ENCODE measurements at regions not wholly inside any gene's neighbourhood (a gene's known extent, or its start where the extent isn't known, plus 50 kb on each side); places are given as distances from the start of the nearest gene placed in this dataset.
"Not testable (repeated sequence)": the region's sequence is repeated elsewhere in the genome, so short reads cannot be mapped to it uniquely, and the experiment has no call there.

GRCh38 chr5:106020894-106021293 lies 1649.8 kb downstream of the EFNA5 start:
- Histone ChIP-seq H3K27ac (ENCODE audit: low read depth, low read length) (no peak overlapping the region), H3K27me3 (ENCODE audit: control insufficient read depth, insufficient read depth, low read length) (no peaks in the 10 kb centered on the region), H3K4me3 (ENCODE audit: low read depth, low read length) (no peak overlapping the region), H3K9me3 (ENCODE audit: control insufficient read depth, insufficient read depth, low read length) (no peaks in the 10 kb centered on the region)
- CTCF ChIA-PET = no interaction called here
- POLR2A ChIA-PET = no interaction called here
- DNase-seq (ENCODE audit: low read depth, low spot score) = no peak
- TF ChIP-seq CTCF (IDR thresholded peaks at IDR 0.05; ENCODE audit: low read depth, low read length) = no peak

- Histone ChIP-seq H3K9me3 (ENCODE audit: control insufficient read depth, insufficient read depth, low read length) (no peaks in the 10 kb centered on the region), H3K27me3 (ENCODE audit: control insufficient read depth, insufficient read depth, low read length) (no peaks in the 10 kb centered on the region), H3K27ac (ENCODE audit: low read depth, low read length) (no peak overlapping the region), H3K4me3 (ENCODE audit: low read depth, low read length) (no peak overlapping the region)
- ChIA-PET CTCF (no interaction called here), POLR2A (no interaction called here)
- TF ChIP-seq CTCF (IDR thresholded peaks at IDR 0.05; ENCODE audit: low read depth, low read length) = no peak
- DNase-seq (ENCODE audit: low read depth, low spot score) = no peak
Measured at GRCh38 chr5:106019261-106019660, 1651.5 kb downstream of the EFNA5 start.

- CTCF ChIA-PET = no interaction called here
- DNase-seq (ENCODE audit: low read depth, low spot score) = no peak
- no peaks in the 10 kb centered on the region for H3K9me3 ChIP-seq (ENCODE audit: control insufficient read depth, insufficient read depth, low read length)
- no peaks in the 10 kb centered on the region for H3K27me3 ChIP-seq (ENCODE audit: control insufficient read depth, insufficient read depth, low read length)
- TF ChIP-seq CTCF (IDR thresholded peaks at IDR 0.05; ENCODE audit: low read depth, low read length) = no peak
- H3K4me3 ChIP-seq (ENCODE audit: low read depth, low read length) = no peak overlapping the region
- no peak overlapping the region for H3K27ac ChIP-seq (ENCODE audit: low read depth, low read length)
- POLR2A ChIA-PET = no interaction called here
Measured at GRCh38 chr5:106017243-106017857, 1653.4 kb downstream of the EFNA5 start.

- POLR2A ChIA-PET = no interaction called here
- no peak overlapping the region for H3K27ac ChIP-seq (ENCODE audit: low read depth, low read length)
- CTCF ChIA-PET = interaction anchor here (0.9 kb wide), 1 partner anchor 23 kb away, joined by 3 read pairs; no protein-coding TSS in a partner anchor
- no peaks in the 10 kb centered on the region for H3K9me3 ChIP-seq (ENCODE audit: control insufficient read depth, insufficient read depth, low read length)
- no peak for TF ChIP-seq CTCF (IDR thresholded peaks at IDR 0.05; ENCODE audit: low read depth, low read length)
- H3K4me3 ChIP-seq (ENCODE audit: low read depth, low read length) = no peak overlapping the region
- DNase-seq (ENCODE audit: low read depth, low spot score) = no peak
- H3K27me3 ChIP-seq (ENCODE audit: control insufficient read depth, insufficient read depth, low read length) = no peaks in the 10 kb centered on the region
Measured at GRCh38 chr5:106014262-106014661, 1656.5 kb downstream of the EFNA5 start.

- POLR2A ChIA-PET = no interaction called here
- Histone ChIP-seq H3K27ac (ENCODE audit: low read depth, low read length) (no peak overlapping the region), H3K4me3 (ENCODE audit: low read depth, low read length) (no peak overlapping the region), H3K27me3 (ENCODE audit: control insufficient read depth, insufficient read depth, low read length) (no peaks in the 10 kb centered on the region), H3K9me3 (ENCODE audit: control insufficient read depth, insufficient read depth, low read length) (no peaks in the 10 kb centered on the region)
- no peak for TF ChIP-seq CTCF (IDR thresholded peaks at IDR 0.05; ENCODE audit: low read depth, low read length)
- CTCF ChIA-PET = no interaction called here
- DNase-seq (ENCODE audit: low read depth, low spot score) = no peak
Measured at GRCh38 chr5:106006242-106006641, 1664.5 kb downstream of the EFNA5 start.

- H3K4me3 ChIP-seq (ENCODE audit: low read depth, low read length); H3K9me3 ChIP-seq (ENCODE audit: control insufficient read depth, insufficient read depth, low read length); H3K27me3 ChIP-seq (ENCODE audit: control insufficient read depth, insufficient read depth, low read length); POLR2A ChIA-PET; H3K27ac ChIP-seq (ENCODE audit: low read depth, low read length); CTCF ChIA-PET; DNase-seq (ENCODE audit: low read depth, low spot score): not testable (repeated sequence)
Measured at GRCh38 chr5:105998991-105999390, 1671.7 kb downstream of the EFNA5 start.
